Epithelial cell of esophagus (primary cell): ENCODE measurements at regions not wholly inside any gene's neighbourhood (a gene's known extent, or its start where the extent isn't known, plus 50 kb on each side); places are given as distances from the start of the nearest gene placed in this dataset.
A peak's percentile ranks its signal among the peaks of the same experiment; 100 is the strongest.

ENCODE experiments used
- DNase-seq: peaks from one replicate; pipeline ENCODE4 v3.0.0; 2010; ENCODE audit warnings: low read depth
- H3K4me3 ChIP-seq: 2 replicates; pipeline ENCODE4 v1.5.1; 2011; ENCODE audit warnings: mild to moderate bottlenecking, low read length, control low read depth
- CTCF ChIP-seq: IDR thresholded peaks from 2 replicates; pipeline ENCODE4 v1.5.1; 2011; ENCODE audit warnings: low read depth, mild to moderate bottlenecking, low read length, control low read depth, inconsistent platforms; ENCODE audit not compliant: insufficient read depth; ENCODE audit errors: missing control alignments

GRCh38 chr16:79981814-79982213 lies 381.3 kb upstream of the MAF start:
- no peak overlapping the region for H3K4me3 ChIP-seq
- TF ChIP-seq CTCF = no peak
- DNase-seq = no peak

- no peak overlapping the region for H3K4me3 ChIP-seq
- DNase-seq = no peak
- no peak for TF ChIP-seq CTCF
Measured at GRCh38 chr16:79980650-79981521, 380.3 kb upstream of the MAF start.

- TF ChIP-seq CTCF = no peak
- no peak overlapping the region for H3K4me3 ChIP-seq
- DNase-seq = no peak
Measured at GRCh38 chr16:79977940-79978836, 377.7 kb upstream of the MAF start.

GRCh38 chr16:79973320-79973719 lies 372.8 kb upstream of the MAF start:
- no peak for TF ChIP-seq CTCF
- no peak overlapping the region for H3K4me3 ChIP-seq
- no peak for DNase-seq

DNA sequence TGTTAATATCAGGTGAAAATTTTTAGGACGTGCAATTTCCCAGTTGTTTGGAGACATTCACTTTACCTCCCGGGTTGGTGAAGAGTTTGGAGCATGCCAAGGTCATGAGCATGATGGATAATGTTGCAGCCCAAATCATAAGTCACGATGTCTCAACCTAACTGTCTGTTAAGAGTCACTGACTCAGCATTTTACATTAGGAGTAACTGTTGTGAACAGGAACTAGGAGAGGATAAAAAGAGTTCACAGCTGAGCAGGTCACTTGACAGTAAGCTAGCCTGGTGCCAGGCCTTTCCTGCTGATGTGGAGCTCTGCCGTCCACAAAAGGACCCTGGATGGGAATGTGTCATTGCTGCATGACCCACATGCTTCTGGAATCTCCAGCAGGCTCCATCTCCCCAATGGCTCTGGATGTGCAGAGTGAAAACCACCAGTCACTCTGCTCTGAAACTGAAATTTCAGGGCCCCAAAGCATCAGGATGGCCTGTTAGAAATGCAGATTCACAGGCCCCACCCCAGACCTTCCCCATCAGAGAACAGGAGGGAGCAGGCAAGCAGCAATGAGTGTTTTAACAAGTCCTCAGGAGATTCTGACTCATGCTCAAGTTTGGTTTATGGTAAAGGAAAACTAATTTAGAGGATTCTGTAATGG lies 371.6 kb upstream of the MAF start:
- DNase-seq = peak; percentile 10
- no peak overlapping the region for H3K4me3 ChIP-seq
- no peak for TF ChIP-seq CTCF

DNA sequence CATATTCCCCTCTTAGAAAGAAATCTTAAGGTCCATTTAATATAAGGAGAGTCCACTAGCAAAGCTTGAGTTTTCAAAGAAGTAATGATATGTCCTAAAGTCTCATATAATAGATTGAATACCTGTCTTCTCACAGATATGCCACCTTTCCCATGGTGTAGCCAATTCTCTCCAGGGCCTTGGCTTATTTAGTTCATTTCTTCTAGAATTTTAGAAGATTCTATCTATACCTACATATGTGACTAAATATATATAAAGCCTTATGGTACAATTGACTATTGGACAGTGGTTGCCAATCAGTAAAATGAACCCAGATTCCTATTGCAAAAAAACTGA lies 370.7 kb upstream of the MAF start:
- no peak overlapping the region for H3K4me3 ChIP-seq
- DNase-seq = no peak
- TF ChIP-seq CTCF = no peak
